Fibroblast of lung (primary cell): ENCODE measurements at regions not wholly inside any gene's neighbourhood (a gene's known extent, or its start where the extent isn't known, plus 50 kb on each side); places are given as distances from the start of the nearest gene placed in this dataset.
"Not testable (repeated sequence)": the region's sequence is repeated elsewhere in the genome, so short reads cannot be mapped to it uniquely, and the experiment has no call there.

Experiments
- DNase-seq, 2 donors: peaks; one replicate each; pipeline versions ENCODE4 v3.0.0 to v3.0.0-alpha.2; 2010; ENCODE audit warnings: low read depth in 2 of 2
- H2AFZ ChIP-seq: 2 replicates; pipeline ENCODE4 v1.5.1; 2012; ENCODE audit warnings: low read length, control low read depth, inconsistent platforms
- H3K27ac ChIP-seq: 2 replicates; pipeline ENCODE4 v1.5.1; 2011; ENCODE audit warnings: low read length, control low read depth; ENCODE audit not compliant: insufficient read depth
- H3K27me3 ChIP-seq: 2 replicates; pipeline ENCODE4 v1.5.1; 2011; ENCODE audit warnings: mild to moderate bottlenecking, low read length; ENCODE audit not compliant: control insufficient read depth, insufficient read depth
- H3K36me3 ChIP-seq: 2 replicates; pipeline ENCODE4 v1.5.1; 2011; ENCODE audit warnings: low read length; ENCODE audit not compliant: control insufficient read depth, insufficient read depth
- H3K4me1 ChIP-seq: 2 replicates; pipeline ENCODE4 v1.5.1; 2011; ENCODE audit warnings: low read length; ENCODE audit not compliant: control insufficient read depth, insufficient read depth; ENCODE audit errors: extremely low read depth
- H3K4me2 ChIP-seq: 2 replicates; pipeline ENCODE4 v1.5.1; 2011; ENCODE audit warnings: low read length, control low read depth; ENCODE audit not compliant: insufficient read depth; ENCODE audit errors: extremely low read depth
- H3K4me3 ChIP-seq, 4 experiments: fragments of 200-600 bp in 1 of 4; sonication (generic) in 1 of 4; replicated peaks in 1 of 4; 2 replicates each; pipeline ENCODE4 v1.5.1; 2011 to 2016; ENCODE audit warnings: low read length in 4 of 4, low read depth in 3 of 4, mild to moderate bottlenecking in 3 of 4, control low read depth in 2 of 4, inconsistent platforms in 1 of 4, mixed read lengths in 1 of 4; ENCODE audit not compliant: insufficient read depth in 1 of 4; ENCODE audit errors: control extremely low read depth in 1 of 4
- H3K79me2 ChIP-seq: 2 replicates; pipeline ENCODE4 v1.5.1; 2012; ENCODE audit warnings: mild to moderate bottlenecking, low read length, inconsistent platforms; ENCODE audit not compliant: control insufficient read depth, insufficient read depth
- H3K9ac ChIP-seq: 2 replicates; pipeline ENCODE4 v1.5.1; 2011; ENCODE audit warnings: mild to moderate bottlenecking, low read length, control low read depth; ENCODE audit not compliant: insufficient read depth
- H3K9me3 ChIP-seq: 2 replicates; pipeline ENCODE4 v1.5.1; 2012; ENCODE audit warnings: low read depth, low read length; ENCODE audit not compliant: control insufficient read depth, insufficient read depth
- H4K20me1 ChIP-seq: 2 replicates; pipeline ENCODE4 v1.5.1; 2011; ENCODE audit warnings: low read length; ENCODE audit not compliant: control insufficient read depth, insufficient read depth; ENCODE audit errors: extremely low read depth
- CTCF ChIP-seq, 2 donors: IDR thresholded peaks in 1 of 2; conservative IDR thresholded peaks in 1 of 2; 1 replicate in 1 of 2; 2 replicates in 1 of 2; pipeline ENCODE4 v1.5.1; 2011 to 2012; ENCODE audit warnings: low read length in 2 of 2, control low read depth in 1 of 2, inconsistent platforms in 1 of 2, low read depth in 1 of 2, mild to moderate bottlenecking in 1 of 2
- EZH2 ChIP-seq: IDR thresholded peaks from 2 replicates; pipeline ENCODE4 v1.5.1; 2012; ENCODE audit warnings: low read length, control low read depth, mild to moderate bottlenecking; ENCODE audit errors: missing control alignments

GRCh38 chr2:6143812-6144211 lies 451.6 kb downstream of the SOX11 start:
- Histone ChIP-seq H3K9ac (no peak overlapping the region), H3K79me2 (no peaks in the 10 kb centered on the region), H3K9me3 (no peaks in the 10 kb centered on the region), H3K4me1 (no peaks in the 10 kb centered on the region), H3K4me2 (no peak overlapping the region), H3K27me3 (no peaks in the 10 kb centered on the region), H2AFZ (no peak overlapping the region), H4K20me1 (no peaks in the 10 kb centered on the region), H3K27ac (no peak overlapping the region), H3K4me3 (no peak overlapping the region), H3K36me3 (no peaks in the 10 kb centered on the region)
- no peak for TF ChIP-seq EZH2
- no peak for TF ChIP-seq CTCF (conservative IDR thresholded peaks at IDR 0.05 in 1 of 2, IDR thresholded peaks at IDR 0.05 in 1 of 2; ENCODE audit: low read depth in 1 of 2, low read length in 2 of 2)
- peak in 1 of 2 donors; percentile 1 for DNase-seq

- H3K79me2 ChIP-seq, H3K27me3 ChIP-seq, H3K4me3 ChIP-seq, DNase-seq, H4K20me1 ChIP-seq, H3K9me3 ChIP-seq, H3K9ac ChIP-seq, H3K4me1 ChIP-seq, H3K27ac ChIP-seq, H3K4me2 ChIP-seq, H2AFZ ChIP-seq, H3K36me3 ChIP-seq: not testable (repeated sequence)
Observed at GRCh38 chr2:6147215-6147614, 455.0 kb downstream of the SOX11 start.

- no peak overlapping the region for H3K4me3 ChIP-seq
- H3K4me1 ChIP-seq = no peaks in the 10 kb centered on the region
- H3K4me2 ChIP-seq = no peak overlapping the region
- H2AFZ ChIP-seq = no peak overlapping the region
- H3K36me3 ChIP-seq = no peaks in the 10 kb centered on the region
- no peak overlapping the region for H3K27ac ChIP-seq
- no peaks in the 10 kb centered on the region for H4K20me1 ChIP-seq
- no peaks in the 10 kb centered on the region for H3K79me2 ChIP-seq
- DNase-seq = peak; percentile 18 to 61
- H3K27me3 ChIP-seq = no peaks in the 10 kb centered on the region
- TF ChIP-seq CTCF (conservative IDR thresholded peaks at IDR 0.05 in 1 of 2, IDR thresholded peaks at IDR 0.05 in 1 of 2; ENCODE audit: low read depth in 1 of 2, low read length in 2 of 2) (no peak), EZH2 (no peak)
- H3K9ac ChIP-seq = no peak overlapping the region
- no peaks in the 10 kb centered on the region for H3K9me3 ChIP-seq
Observed at GRCh38 chr2:6148882-6149281, 456.7 kb downstream of the SOX11 start.
